Neural cell (in vitro differentiated cells): ENCODE measurements at regions not wholly inside any gene's neighbourhood (a gene's known extent, or its start where the extent isn't known, plus 50 kb on each side); places are given as distances from the start of the nearest gene placed in this dataset.

Experiments
- H2AFZ ChIP-seq: fragments of 200-600, 300-800 bp; sonication (generic), shearing (Covaris generic); 2 replicates; pipeline ENCODE4 v1.6.0; 2014; ENCODE audit warnings: low read depth, mild to moderate bottlenecking, antibody characterized with exemption, low read length, moderate library complexity
- H3F3A ChIP-seq: fragments of 200-600 bp; shearing (Covaris generic); 2 replicates; pipeline ENCODE4 v1.6.1; 2016; ENCODE audit warnings: mild to moderate bottlenecking, moderate library complexity, mixed read lengths, antibody characterized with exemption, low read length; ENCODE audit not compliant: insufficient read depth, poor library complexity, severe bottlenecking
- H3K27ac ChIP-seq: fragments of 200-600, 300-800 bp; sonication (generic), shearing (Covaris generic); 2 replicates; pipeline ENCODE4 v1.5.1; 2014; ENCODE audit warnings: mild to moderate bottlenecking, low read length, moderate library complexity
- H3K27me3 ChIP-seq: fragments of 300-800, 200-600 bp; sonication (generic), shearing (Covaris generic); 2 replicates; pipeline ENCODE4 v1.6.0; 2014; ENCODE audit warnings: mild to moderate bottlenecking, low read depth, low read length, moderate library complexity; ENCODE audit not compliant: insufficient read depth
- H3K36me3 ChIP-seq: fragments of 300-800, 200-600 bp; sonication (generic), shearing (Covaris generic); 2 replicates; pipeline ENCODE4 v1.5.1; 2014; ENCODE audit warnings: mild to moderate bottlenecking, antibody characterized with exemption, low read length, moderate library complexity; ENCODE audit not compliant: insufficient read depth
- H3K4me2 ChIP-seq: fragments of 300-800, 200-600 bp; sonication (generic), shearing (Covaris generic); 2 replicates; pipeline ENCODE4 v1.6.0; 2014; ENCODE audit warnings: mild to moderate bottlenecking, low read length
- H3K4me3 ChIP-seq: fragments of 300-800, 200-600 bp; sonication (generic), shearing (Covaris generic); 2 replicates; pipeline ENCODE4 v1.5.1; 2014; ENCODE audit warnings: mild to moderate bottlenecking, low read length, moderate library complexity
- H3K79me2 ChIP-seq: fragments of 200-600 bp; shearing (Covaris generic); replicated peaks from 2 replicates; pipeline ENCODE4 v1.6.0; 2014; ENCODE audit warnings: mild to moderate bottlenecking, low read length, moderate library complexity; ENCODE audit not compliant: insufficient read depth
- H3K9ac ChIP-seq: fragments of 300-800, 200-600 bp; sonication (generic), shearing (Covaris generic); 2 replicates; pipeline ENCODE4 v1.6.1; 2016; ENCODE audit warnings: mild to moderate bottlenecking, low read length, mixed read lengths
- H3K9me2 ChIP-seq: fragments of 200-600 bp; shearing (Covaris generic); 2 replicates; pipeline ENCODE4 v1.6.1; 2016; ENCODE audit warnings: mild to moderate bottlenecking, low read length, mixed read lengths; ENCODE audit not compliant: insufficient read depth
- H3K9me3 ChIP-seq: fragments of 200-600, 300-800 bp; sonication (generic), shearing (Covaris generic); 2 replicates; pipeline ENCODE4 v1.6.1; 2016; ENCODE audit warnings: mild to moderate bottlenecking, mixed run types, low read length, moderate library complexity, mixed read lengths
- H4K20me1 ChIP-seq: fragments of 200-600 bp; shearing (Covaris generic); 2 replicates; pipeline ENCODE4 v1.6.1; 2016; ENCODE audit warnings: mild to moderate bottlenecking, mixed run types; ENCODE audit not compliant: insufficient read depth
- CTCF ChIP-seq: fragments of 450-650 bp; IDR thresholded peaks from 2 replicates; pipeline ENCODE4 v1.5.1; 2014; ENCODE audit warnings: antibody characterized with exemption, mild to moderate bottlenecking, moderate library complexity; ENCODE audit not compliant: poor library complexity, severe bottlenecking
- EP300 ChIP-seq: fragments of 450-650 bp; conservative IDR thresholded peaks from 2 replicates; pipeline ENCODE4 v1.6.1; 2014; ENCODE audit warnings: antibody characterized with exemption, mild to moderate bottlenecking, moderate library complexity; ENCODE audit not compliant: poor library complexity, severe bottlenecking
- EZH2 ChIP-seq: fragments of 200-600, 300-800 bp; shearing (Covaris generic), sonication (generic); IDR thresholded peaks from 2 replicates; pipeline ENCODE4 v1.6.1; 2014; ENCODE audit warnings: antibody characterized with exemption, low read length, borderline replicate concordance, mild to moderate bottlenecking; ENCODE audit not compliant: insufficient read depth, poor library complexity, severe bottlenecking
- MXI1 ChIP-seq: fragments of 450-650 bp; conservative IDR thresholded peaks from 2 replicates; pipeline ENCODE4 v1.6.1; 2014; ENCODE audit warnings: antibody characterized with exemption, mild to moderate bottlenecking; ENCODE audit not compliant: poor library complexity, severe bottlenecking
- POLR2AphosphoS5 ChIP-seq: IDR thresholded peaks from 2 replicates; pipeline ENCODE4 v1.6.1; 2012
- RAD21 ChIP-seq: fragments of 450-650 bp; conservative IDR thresholded peaks from 2 replicates; pipeline ENCODE4 v1.6.1; 2014; ENCODE audit warnings: antibody characterized with exemption, mild to moderate bottlenecking, moderate library complexity
- REST ChIP-seq: IDR thresholded peaks from 2 replicates; pipeline ENCODE4 v1.6.1; 2012; ENCODE audit warnings: borderline replicate concordance
- SMC3 ChIP-seq: fragments of 450-650 bp; conservative IDR thresholded peaks from 2 replicates; pipeline ENCODE4 v1.6.1; 2014; ENCODE audit warnings: antibody characterized with exemption, mild to moderate bottlenecking, moderate library complexity; ENCODE audit not compliant: poor library complexity
- TAF1 ChIP-seq: IDR thresholded peaks from 2 replicates; pipeline ENCODE4 v1.6.1; 2012; ENCODE audit warnings: low read depth

GRCh38 chr14:53286301-53286700 is 133.2 kb upstream of the DDHD1 start:
- no peak for TF ChIP-seq SMC3
- TF ChIP-seq EZH2: no peak
- TF ChIP-seq TAF1: no peak
- no peak for TF ChIP-seq CTCF
- TF ChIP-seq RAD21: no peak
- TF ChIP-seq EP300: no peak
- no peak for TF ChIP-seq REST
- no peak for TF ChIP-seq MXI1
- TF ChIP-seq POLR2AphosphoS5: no peak
- Histone ChIP-seq H3K27ac (no peak overlapping the region), H3K9ac (no peak overlapping the region), H4K20me1 (no peaks in the 10 kb centered on the region), H3K9me2 (no peaks in the 10 kb centered on the region), H3F3A (no peaks in the 10 kb centered on the region), H3K27me3 (no peaks in the 10 kb centered on the region), H3K9me3 (no peaks in the 10 kb centered on the region), H3K4me2 (no peak overlapping the region), H2AFZ (no peak overlapping the region), H3K36me3 (no peaks in the 10 kb centered on the region), H3K4me3 (no peak overlapping the region), H3K79me2 (no peaks in the 10 kb centered on the region)

GRCh38 chr14:53285821-53286220 is 132.7 kb upstream of the DDHD1 start:
- no peaks in the 10 kb centered on the region for H3F3A ChIP-seq
- no peaks in the 10 kb centered on the region for H3K9me2 ChIP-seq
- TF ChIP-seq SMC3 (no peak), CTCF (no peak), REST (no peak), RAD21 (no peak), TAF1 (no peak), MXI1 (no peak), POLR2AphosphoS5 (no peak), EZH2 (no peak), EP300 (no peak)
- no peak overlapping the region for H3K4me2 ChIP-seq
- H3K79me2 ChIP-seq: no peaks in the 10 kb centered on the region
- H3K9me3 ChIP-seq: no peaks in the 10 kb centered on the region
- H3K27ac ChIP-seq: no peak overlapping the region
- no peak overlapping the region for H2AFZ ChIP-seq
- no peak overlapping the region for H3K4me3 ChIP-seq
- no peaks in the 10 kb centered on the region for H4K20me1 ChIP-seq
- no peaks in the 10 kb centered on the region for H3K36me3 ChIP-seq
- H3K27me3 ChIP-seq: no peaks in the 10 kb centered on the region
- no peak overlapping the region for H3K9ac ChIP-seq
